ENCODE measurements at regions not wholly inside any gene's neighbourhood (a gene's known extent, or its start where the extent isn't known, plus 50 kb on each side); places are given as distances from the start of the nearest gene placed in this dataset.

- TF ChIP-seq GATA1 (IDR thresholded peaks at IDR 0.05; ENCODE audit: low read depth, low read length) (no peak), POLR2A (IDR thresholded peaks at IDR 0.05; ENCODE audit: low read length) (no peak)
- DNase-seq, result no peak
Observed at GRCh38 chr2:6358546-6358945, 507.2 kb downstream of the CMPK2 start.

- TF ChIP-seq POLR2A (IDR thresholded peaks at IDR 0.05; ENCODE audit: low read length), result no peak
- TF ChIP-seq GATA1 (IDR thresholded peaks at IDR 0.05; ENCODE audit: low read depth, low read length), result no peak
Observed at GRCh38 chr2:6358985-6359384, 506.7 kb downstream of the CMPK2 start.

GRCh38 chr2:6359964-6360363 lies 505.7 kb downstream of the CMPK2 start:
- DNase-seq, result no peak
- TF ChIP-seq POLR2A (IDR thresholded peaks at IDR 0.05; ENCODE audit: low read length) (no peak), GATA1 (IDR thresholded peaks at IDR 0.05; ENCODE audit: low read depth, low read length) (no peak)

More at GRCh38 chr2:6358985-6359384, 506.7 kb downstream of the CMPK2 start:
- no peak for DNase-seq

GRCh38 chr2:6362671-6363450 lies 502.8 kb downstream of the CMPK2 start:
- no peak for TF ChIP-seq GATA1 (IDR thresholded peaks at IDR 0.05; ENCODE audit: low read depth, low read length)
- no peak for TF ChIP-seq POLR2A (IDR thresholded peaks at IDR 0.05; ENCODE audit: low read length)
- no peak for DNase-seq

GRCh38 chr2:6368281-6368680 lies 497.4 kb downstream of the CMPK2 start:
- DNase-seq, result no peak
- TF ChIP-seq POLR2A (IDR thresholded peaks at IDR 0.05; ENCODE audit: low read length), result no peak
- TF ChIP-seq GATA1 (IDR thresholded peaks at IDR 0.05; ENCODE audit: low read depth, low read length), result no peak

- TF ChIP-seq POLR2A (IDR thresholded peaks at IDR 0.05; ENCODE audit: low read length), result no peak
- no peak for TF ChIP-seq GATA1 (IDR thresholded peaks at IDR 0.05; ENCODE audit: low read depth, low read length)
Observed at GRCh38 chr2:6369266-6369665, 496.4 kb downstream of the CMPK2 start.

GRCh38 chr2:6370753-6371551 lies 494.8 kb downstream of the CMPK2 start:
- TF ChIP-seq GATA1 (IDR thresholded peaks at IDR 0.05; ENCODE audit: low read depth, low read length) (no peak), POLR2A (IDR thresholded peaks at IDR 0.05; ENCODE audit: low read length) (no peak)
- DNase-seq, result no peak

More at GRCh38 chr2:6369266-6369665, 496.4 kb downstream of the CMPK2 start:
- DNase-seq, result no peak

- TF ChIP-seq GATA1 (IDR thresholded peaks at IDR 0.05; ENCODE audit: low read depth, low read length) (no peak), POLR2A (IDR thresholded peaks at IDR 0.05; ENCODE audit: low read length) (no peak)
- no peak for DNase-seq
Observed at GRCh38 chr2:6372317-6372901, 493.3 kb downstream of the CMPK2 start.

GRCh38 chr2:6381326-6381725 lies 484.4 kb downstream of the CMPK2 start:
- no peak for DNase-seq
- no peak for TF ChIP-seq GATA1 (IDR thresholded peaks at IDR 0.05; ENCODE audit: low read depth, low read length)
- no peak for TF ChIP-seq POLR2A (IDR thresholded peaks at IDR 0.05; ENCODE audit: low read length)

GRCh38 chr2:6384341-6384740 lies 481.4 kb downstream of the CMPK2 start:
- DNase-seq, result no peak
- TF ChIP-seq GATA1 (IDR thresholded peaks at IDR 0.05; ENCODE audit: low read depth, low read length), result no peak
- TF ChIP-seq POLR2A (IDR thresholded peaks at IDR 0.05; ENCODE audit: low read length), result no peak

GRCh38 chr2:6392354-6392753 lies 473.4 kb downstream of the CMPK2 start:
- no peak for DNase-seq
- TF ChIP-seq POLR2A (IDR thresholded peaks at IDR 0.05; ENCODE audit: low read length), result no peak
- TF ChIP-seq GATA1 (IDR thresholded peaks at IDR 0.05; ENCODE audit: low read depth, low read length), result no peak

- DNase-seq, result no peak
- TF ChIP-seq GATA1 (IDR thresholded peaks at IDR 0.05; ENCODE audit: low read depth, low read length) (no peak), POLR2A (IDR thresholded peaks at IDR 0.05; ENCODE audit: low read length) (no peak)
Observed at GRCh38 chr2:6392966-6393365, 472.7 kb downstream of the CMPK2 start.

GRCh38 chr2:6393819-6394218 lies 471.9 kb downstream of the CMPK2 start:
- TF ChIP-seq GATA1 (IDR thresholded peaks at IDR 0.05; ENCODE audit: low read depth, low read length), result no peak
- no peak for TF ChIP-seq POLR2A (IDR thresholded peaks at IDR 0.05; ENCODE audit: low read length)
- no peak for DNase-seq

- TF ChIP-seq GATA1 (IDR thresholded peaks at IDR 0.05; ENCODE audit: low read depth, low read length) (no peak), POLR2A (IDR thresholded peaks at IDR 0.05; ENCODE audit: low read length) (no peak)
- no peak for DNase-seq
Observed at GRCh38 chr2:6394276-6394675, 471.4 kb downstream of the CMPK2 start.
